Astrocyte of the cerebellum (primary cell): ENCODE measurements at regions not wholly inside any gene's neighbourhood (a gene's known extent, or its start where the extent isn't known, plus 50 kb on each side); places are given as distances from the start of the nearest gene placed in this dataset.
A peak's percentile ranks its signal among the peaks of the same experiment; 100 is the strongest.

Experiments
- DNase-seq: peaks from one replicate; pipeline ENCODE4 v3.0.0-alpha.2; 2011; ENCODE audit warnings: low read depth
- H3K4me3 ChIP-seq: 2 replicates; pipeline ENCODE4 v1.5.1; 2011; ENCODE audit warnings: mild to moderate bottlenecking, low read depth, low read length, moderate library complexity
- CTCF ChIP-seq: IDR thresholded peaks from 2 replicates; pipeline ENCODE4 v1.5.1; 2012; ENCODE audit warnings: low read length, low read depth, moderate library complexity, mild to moderate bottlenecking; ENCODE audit errors: missing control alignments
- in situ Hi-C: cut with HindIII; loops from 2 replicates; pipeline ENCODE4 v1.10.0; 2017; ENCODE audit warnings: low sequenced_read_pairs

DNA sequence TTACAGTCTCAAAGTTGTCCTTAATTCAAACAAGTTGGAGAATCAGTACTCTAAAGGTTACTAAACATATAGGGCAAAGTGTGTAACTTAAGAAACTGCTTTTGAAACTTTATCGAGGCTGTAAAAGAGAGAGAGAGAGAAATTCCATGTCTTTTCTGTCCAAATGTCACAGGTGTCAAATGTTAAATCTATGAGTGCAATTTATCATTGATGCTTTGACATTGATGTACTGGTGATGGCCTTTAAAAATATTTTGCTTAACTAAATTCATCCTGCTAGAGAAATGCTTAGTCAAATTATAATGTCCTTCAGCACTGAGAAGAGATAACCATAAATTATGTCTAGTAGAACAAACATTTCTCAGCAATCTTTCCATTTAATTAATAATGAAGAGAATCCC, 1602.1 kb upstream of the TMEFF2 start:
- no peak overlapping the region for H3K4me3 ChIP-seq

DNA sequence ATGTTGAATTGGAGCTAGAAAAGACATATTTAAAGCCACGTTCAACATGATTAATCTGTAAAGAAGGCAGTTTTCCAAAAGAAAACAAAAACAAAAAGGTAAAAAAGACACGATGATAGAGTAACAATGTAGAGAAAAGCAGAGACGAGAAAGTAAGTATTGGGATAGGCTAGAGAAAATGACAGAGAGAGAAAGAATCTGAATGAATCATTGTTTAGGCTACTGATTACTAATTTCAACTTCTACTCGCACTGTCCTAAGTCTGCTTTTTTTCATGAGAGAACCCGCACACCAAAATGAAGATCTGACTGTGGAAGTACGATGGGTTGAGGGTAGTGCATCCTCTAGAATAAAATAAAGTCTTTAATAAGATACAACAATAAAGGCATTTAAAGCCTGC, 1599.2 kb upstream of the TMEFF2 start:
- TF ChIP-seq CTCF, result no peak
- in situ Hi-C loops, result no loop called here
- no peak overlapping the region for H3K4me3 ChIP-seq
- DNase-seq, result no peak

More for the DNA sequence above, 1602.1 kb upstream of the TMEFF2 start:
- no peak for TF ChIP-seq CTCF
- DNase-seq, result no peak
- in situ Hi-C loops, result no loop called here

GRCh38 chr2:193783681-193784080, 1588.9 kb upstream of the TMEFF2 start:
- TF ChIP-seq CTCF, result no peak
- H3K4me3 ChIP-seq, result no peak overlapping the region
- DNase-seq, result peak; percentile 67
- in situ Hi-C loops, result no loop called here

GRCh38 chr2:193778293-193778692, 1583.6 kb upstream of the TMEFF2 start:
- no peak for DNase-seq

GRCh38 chr2:193776988-193777387, 1582.3 kb upstream of the TMEFF2 start:
- no peak for TF ChIP-seq CTCF
- H3K4me3 ChIP-seq, result no peak overlapping the region
- in situ Hi-C loops, result no loop called here
- DNase-seq, result no peak

More at GRCh38 chr2:193778293-193778692, 1583.6 kb upstream of the TMEFF2 start:
- in situ Hi-C loops, result no loop called here
- TF ChIP-seq CTCF, result no peak
- no peak overlapping the region for H3K4me3 ChIP-seq

DNA sequence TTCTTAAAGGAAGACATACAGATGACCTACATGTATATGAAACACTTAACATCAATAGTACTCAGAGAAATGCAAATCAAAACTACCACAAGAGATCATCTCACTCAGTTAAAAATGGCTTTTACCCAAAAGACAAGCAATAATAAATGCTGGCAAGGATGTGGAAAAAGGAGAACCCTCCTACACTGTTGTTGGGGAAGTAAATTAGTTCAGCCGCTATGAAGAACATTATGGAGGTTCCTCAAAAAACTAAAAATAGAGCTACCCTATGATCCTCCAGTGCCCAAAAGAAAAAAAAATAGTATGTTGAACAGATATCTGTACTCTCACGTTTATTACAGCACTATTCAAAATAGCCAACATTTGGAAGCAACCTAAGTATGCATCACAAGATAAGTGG, 1579.4 kb upstream of the TMEFF2 start:
- no peak overlapping the region for H3K4me3 ChIP-seq
- DNase-seq, result no peak
- TF ChIP-seq CTCF, result no peak
- in situ Hi-C loops, result no loop called here

DNA sequence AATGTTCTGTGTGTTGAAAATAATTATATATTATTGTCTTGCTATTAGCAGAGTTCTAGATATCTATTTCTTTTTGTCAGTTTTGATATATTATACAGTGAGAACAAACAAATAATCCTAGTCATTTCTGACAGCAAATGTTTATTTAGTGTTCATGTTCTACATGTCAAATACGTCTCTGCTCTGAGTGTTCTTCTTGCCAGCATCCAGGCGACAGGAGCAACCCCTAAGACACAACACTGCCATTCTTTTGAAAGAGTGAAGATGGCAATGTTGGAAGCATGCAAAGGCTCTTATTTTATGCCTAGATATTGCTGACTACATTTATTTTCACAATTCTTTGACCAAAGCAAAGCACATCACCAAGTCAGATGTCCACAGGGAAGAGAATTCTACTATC, 1556.6 kb upstream of the TMEFF2 start:
- H3K4me3 ChIP-seq, result no peak overlapping the region
- in situ Hi-C loops, result no loop called here
- DNase-seq, result no peak
- TF ChIP-seq CTCF, result no peak
